ENCODE measurements at regions not wholly inside any gene's neighbourhood (a gene's known extent, or its start where the extent isn't known, plus 50 kb on each side); places are given as distances from the start of the nearest gene placed in this dataset.
"Not testable (repeated sequence)": the region's sequence is repeated elsewhere in the genome, so short reads cannot be mapped to it uniquely, and the experiment has no call there.

GRCh38 chr14:97791906-97792305 lies 994.7 kb downstream of the VRK1 start:
- Histone ChIP-seq H3K27me3 (ENCODE audit: control insufficient read depth in 2 of 2, insufficient read depth in 1 of 2, low read length in 1 of 2) (no peaks in the 10 kb centered on the region), H3K4me3 (ENCODE audit: low read length in 2 of 2) (no peak overlapping the region), H3K9me3 (ENCODE audit: control insufficient read depth in 2 of 2, insufficient read depth in 1 of 2, low read length in 1 of 2) (peaks cover 0 to 1% of the 10 kb centered on the region in 2 donors), H3K4me1 (ENCODE audit: control insufficient read depth in 2 of 2, insufficient read depth in 2 of 2, low read length in 2 of 2) (peaks cover 31 to 35% of the 10 kb centered on the region in 2 donors), H3K27ac (ENCODE audit: low read depth in 1 of 2, low read length in 1 of 2) (no peak overlapping the region), H3K36me3 (ENCODE audit: control insufficient read depth in 2 of 2, insufficient read depth in 2 of 2, low read length in 1 of 2) (no peaks in the 10 kb centered on the region)
- WGBS, result 95% methylated on average over 8 of the region's 8 CpGs
- DNase-seq (ENCODE audit: low read depth in 6 of 9, low spot score in 9 of 9), result no peak

- DNase-seq (ENCODE audit: low read depth in 6 of 9, low spot score in 9 of 9), result peak in 2 of 9 donors; percentile 54 to 78
- Histone ChIP-seq H3K27ac (ENCODE audit: low read depth in 1 of 2, low read length in 1 of 2) (peak overlapping the region; percentile 75 to 94), H3K36me3 (ENCODE audit: control insufficient read depth in 2 of 2, insufficient read depth in 2 of 2, low read length in 1 of 2) (no peaks in the 10 kb centered on the region), H3K4me1 (ENCODE audit: control insufficient read depth in 2 of 2, insufficient read depth in 2 of 2, low read length in 2 of 2) (peaks cover 56 to 71% of the 10 kb centered on the region in 2 donors), H3K27me3 (ENCODE audit: control insufficient read depth in 2 of 2, insufficient read depth in 1 of 2, low read length in 1 of 2) (no peaks in the 10 kb centered on the region), H3K4me3 (ENCODE audit: low read length in 2 of 2) (no peak overlapping the region), H3K9me3 (ENCODE audit: control insufficient read depth in 2 of 2, insufficient read depth in 1 of 2, low read length in 1 of 2) (peaks cover 0 to 1% of the 10 kb centered on the region in 2 donors)
- 56% methylated on average over 5 of the region's 5 CpGs for WGBS
These were observed 999.3 kb downstream of the VRK1 start for GRCh38 chr14:97796511-97796910.

GRCh38 chr14:97798176-97798575 lies 1001.0 kb downstream of the VRK1 start:
- peak; percentile 69 to 94 (median 88) for DNase-seq (ENCODE audit: low read depth in 6 of 9, low spot score in 9 of 9)
- Histone ChIP-seq H3K9me3 (ENCODE audit: control insufficient read depth in 2 of 2, insufficient read depth in 1 of 2, low read length in 1 of 2) (peaks cover 0 to 1% of the 10 kb centered on the region in 2 donors), H3K27me3 (ENCODE audit: control insufficient read depth in 2 of 2, insufficient read depth in 1 of 2, low read length in 1 of 2) (no peaks in the 10 kb centered on the region), H3K27ac (ENCODE audit: low read depth in 1 of 2, low read length in 1 of 2) (peak overlapping the region; percentile 72 to 94), H3K4me1 (ENCODE audit: control insufficient read depth in 2 of 2, insufficient read depth in 2 of 2, low read length in 2 of 2) (peaks cover 71 to 87% of the 10 kb centered on the region in 2 donors), H3K36me3 (ENCODE audit: control insufficient read depth in 2 of 2, insufficient read depth in 2 of 2, low read length in 1 of 2) (no peaks in the 10 kb centered on the region), H3K4me3 (ENCODE audit: low read length in 2 of 2) (peak overlapping the region; percentile 3 to 17)
- WGBS, result 6% methylated on average over 9 of the region's 9 CpGs

GRCh38 chr14:97802430-97803373 lies 1005.5 kb downstream of the VRK1 start:
- DNase-seq (ENCODE audit: low read depth in 6 of 9, low spot score in 9 of 9), result peak in 3 of 9 donors; percentile 35 to 64 (median 47)
- Histone ChIP-seq H3K9me3 (ENCODE audit: control insufficient read depth in 2 of 2, insufficient read depth in 1 of 2, low read length in 1 of 2) (peaks cover 0 to 4% of the 10 kb centered on the region in 2 donors), H3K4me1 (ENCODE audit: control insufficient read depth in 2 of 2, insufficient read depth in 2 of 2, low read length in 2 of 2) (peaks cover 51 to 66% of the 10 kb centered on the region in 2 donors), H3K27me3 (ENCODE audit: control insufficient read depth in 2 of 2, insufficient read depth in 1 of 2, low read length in 1 of 2) (no peaks in the 10 kb centered on the region), H3K27ac (ENCODE audit: low read depth in 1 of 2, low read length in 1 of 2) (peak overlapping the region in 1 of 2 donors; percentile 68), H3K4me3 (ENCODE audit: low read length in 2 of 2) (peak overlapping the region in 1 of 2 donors; percentile 17), H3K36me3 (ENCODE audit: control insufficient read depth in 2 of 2, insufficient read depth in 2 of 2, low read length in 1 of 2) (no peaks in the 10 kb centered on the region)
- 76% methylated on average over 8 of the region's 8 CpGs for WGBS

- H3K27ac ChIP-seq (ENCODE audit: low read depth in 1 of 2, low read length in 1 of 2), result peak overlapping the region; percentile 52 to 55
- peak in 2 of 9 donors; percentile 25 to 59 for DNase-seq (ENCODE audit: low read depth in 6 of 9, low spot score in 9 of 9)
- H3K27me3 ChIP-seq (ENCODE audit: control insufficient read depth in 2 of 2, insufficient read depth in 1 of 2, low read length in 1 of 2), result no peaks in the 10 kb centered on the region
- H3K4me1 ChIP-seq (ENCODE audit: control insufficient read depth in 2 of 2, insufficient read depth in 2 of 2, low read length in 2 of 2), result peaks cover 41 to 52% of the 10 kb centered on the region in 2 donors
- H3K4me3 ChIP-seq (ENCODE audit: low read length in 2 of 2), result no peak overlapping the region
- 20% methylated on average over 2 of the region's 2 CpGs for WGBS
- H3K36me3 ChIP-seq (ENCODE audit: control insufficient read depth in 2 of 2, insufficient read depth in 2 of 2, low read length in 1 of 2), result no peaks in the 10 kb centered on the region
- peaks cover under 1 to 4% of the 10 kb centered on the region in 2 donors for H3K9me3 ChIP-seq (ENCODE audit: control insufficient read depth in 2 of 2, insufficient read depth in 1 of 2, low read length in 1 of 2)
These were observed 1006.9 kb downstream of the VRK1 start for GRCh38 chr14:97804056-97804455.

GRCh38 chr14:97806891-97807290 lies 1009.7 kb downstream of the VRK1 start:
- H3K4me3 ChIP-seq (ENCODE audit: low read length in 2 of 2), result no peak overlapping the region
- peaks cover 23 to 29% of the 10 kb centered on the region in 2 donors for H3K4me1 ChIP-seq (ENCODE audit: control insufficient read depth in 2 of 2, insufficient read depth in 2 of 2, low read length in 2 of 2)
- WGBS, result 97% methylated on average over 9 of the region's 9 CpGs
- H3K9me3 ChIP-seq (ENCODE audit: control insufficient read depth in 2 of 2, insufficient read depth in 1 of 2, low read length in 1 of 2), result peaks cover 1 to 4% of the 10 kb centered on the region in 2 donors
- DNase-seq (ENCODE audit: low read depth in 6 of 9, low spot score in 9 of 9), result no peak
- H3K36me3 ChIP-seq (ENCODE audit: control insufficient read depth in 2 of 2, insufficient read depth in 2 of 2, low read length in 1 of 2), result no peaks in the 10 kb centered on the region
- H3K27me3 ChIP-seq (ENCODE audit: control insufficient read depth in 2 of 2, insufficient read depth in 1 of 2, low read length in 1 of 2), result no peaks in the 10 kb centered on the region
- H3K27ac ChIP-seq (ENCODE audit: low read depth in 1 of 2, low read length in 1 of 2), result no peak overlapping the region

- DNase-seq (ENCODE audit: low read depth in 6 of 9, low spot score in 9 of 9); H3K27me3 ChIP-seq (ENCODE audit: control insufficient read depth in 2 of 2, insufficient read depth in 1 of 2, low read length in 1 of 2); H3K36me3 ChIP-seq (ENCODE audit: control insufficient read depth in 2 of 2, insufficient read depth in 2 of 2, low read length in 1 of 2); H3K27ac ChIP-seq (ENCODE audit: low read depth in 1 of 2, low read length in 1 of 2); H3K9me3 ChIP-seq (ENCODE audit: control insufficient read depth in 2 of 2, insufficient read depth in 1 of 2, low read length in 1 of 2); H3K4me3 ChIP-seq (ENCODE audit: low read length in 2 of 2): not testable (repeated sequence)
- WGBS, result 98% methylated on average over 4 of the region's 4 CpGs
- peaks cover 9 to 12% of the 10 kb centered on the region in 2 donors for H3K4me1 ChIP-seq (ENCODE audit: control insufficient read depth in 2 of 2, insufficient read depth in 2 of 2, low read length in 2 of 2)
These were observed 1011.4 kb downstream of the VRK1 start for GRCh38 chr14:97808541-97808940.

GRCh38 chr14:97813556-97813955 lies 1016.4 kb downstream of the VRK1 start:
- DNase-seq (ENCODE audit: low read depth in 6 of 9, low spot score in 9 of 9), result no peak
- Histone ChIP-seq H3K36me3 (ENCODE audit: control insufficient read depth in 2 of 2, insufficient read depth in 2 of 2, low read length in 1 of 2) (no peaks in the 10 kb centered on the region), H3K4me3 (ENCODE audit: low read length in 2 of 2) (no peak overlapping the region), H3K27ac (ENCODE audit: low read depth in 1 of 2, low read length in 1 of 2) (no peak overlapping the region), H3K9me3 (ENCODE audit: control insufficient read depth in 2 of 2, insufficient read depth in 1 of 2, low read length in 1 of 2) (peaks cover 1 to 3% of the 10 kb centered on the region in 2 donors), H3K4me1 (ENCODE audit: control insufficient read depth in 2 of 2, insufficient read depth in 2 of 2, low read length in 2 of 2) (no peaks in the 10 kb centered on the region), H3K27me3 (ENCODE audit: control insufficient read depth in 2 of 2, insufficient read depth in 1 of 2, low read length in 1 of 2) (no peaks in the 10 kb centered on the region)
- WGBS, result 97% methylated on average over 5 of the region's 5 CpGs

GRCh38 chr14:97820781-97821180 lies 1023.6 kb downstream of the VRK1 start:
- Histone ChIP-seq H3K4me3 (ENCODE audit: low read length in 2 of 2) (no peak overlapping the region), H3K27me3 (ENCODE audit: control insufficient read depth in 2 of 2, insufficient read depth in 1 of 2, low read length in 1 of 2) (no peaks in the 10 kb centered on the region), H3K36me3 (ENCODE audit: control insufficient read depth in 2 of 2, insufficient read depth in 2 of 2, low read length in 1 of 2) (no peaks in the 10 kb centered on the region), H3K27ac (ENCODE audit: low read depth in 1 of 2, low read length in 1 of 2) (no peak overlapping the region), H3K9me3 (ENCODE audit: control insufficient read depth in 2 of 2, insufficient read depth in 1 of 2, low read length in 1 of 2) (peaks cover 0 to 9% of the 10 kb centered on the region in 2 donors), H3K4me1 (ENCODE audit: control insufficient read depth in 2 of 2, insufficient read depth in 2 of 2, low read length in 2 of 2) (no peaks in the 10 kb centered on the region)
- 93% methylated on average over 2 of the region's 2 CpGs for WGBS
- no peak for DNase-seq (ENCODE audit: low read depth in 6 of 9, low spot score in 9 of 9)
